Activated T-helper 1 cell treated with anti-CD3 and anti-CD28 coated beads, Interleukin-12 subunit alpha, Interleukin-12 subunit beta, Interleukin-2, Interleukin-4 antibody, amounts not matched to agents 30 ng/mL and 10 ng/mL and 1 ng/mL, durations not matched to agents 14 hours and 24 hours and 36 hours (primary cell): ENCODE measurements at regions not wholly inside any gene's neighbourhood (a gene's known extent, or its start where the extent isn't known, plus 50 kb on each side); places are given as distances from the start of the nearest gene placed in this dataset.

ENCODE experiments used
- DNase-seq: peaks from one replicate; pipeline ENCODE4 v3.0.0; 2021; ENCODE audit warnings: low spot score
- H3K27ac Mint-ChIP-seq: one replicate; pipeline ENCODE4 v1.8.0; 2021; ENCODE audit warnings: mild to moderate bottlenecking, mixed read lengths
- H3K27me3 Mint-ChIP-seq: one replicate; pipeline ENCODE4 v1.8.0; 2022; ENCODE audit warnings: mild to moderate bottlenecking, moderate library complexity, mixed read lengths; ENCODE audit not compliant: insufficient read depth
- H3K36me3 Mint-ChIP-seq: one replicate; pipeline ENCODE4 v1.8.0; 2021; ENCODE audit warnings: low read depth, mixed read lengths
- H3K4me1 Mint-ChIP-seq: one replicate; pipeline ENCODE4 v1.8.0; 2021; ENCODE audit warnings: low read depth, mixed read lengths
- H3K4me3 Mint-ChIP-seq: one replicate; pipeline ENCODE4 v1.8.0; 2021; ENCODE audit warnings: mild to moderate bottlenecking, moderate library complexity, mixed read lengths
- H3K9me3 Mint-ChIP-seq: one replicate; pipeline ENCODE4 v1.8.0; 2021; ENCODE audit warnings: mixed read lengths
- intact Hi-C: fragments of 100-400 bp; cut with micrococcal nuclease; formaldehyde crosslinking; loops from one replicate; pipeline ENCODE4 v1.15.1; 2024

DNA sequence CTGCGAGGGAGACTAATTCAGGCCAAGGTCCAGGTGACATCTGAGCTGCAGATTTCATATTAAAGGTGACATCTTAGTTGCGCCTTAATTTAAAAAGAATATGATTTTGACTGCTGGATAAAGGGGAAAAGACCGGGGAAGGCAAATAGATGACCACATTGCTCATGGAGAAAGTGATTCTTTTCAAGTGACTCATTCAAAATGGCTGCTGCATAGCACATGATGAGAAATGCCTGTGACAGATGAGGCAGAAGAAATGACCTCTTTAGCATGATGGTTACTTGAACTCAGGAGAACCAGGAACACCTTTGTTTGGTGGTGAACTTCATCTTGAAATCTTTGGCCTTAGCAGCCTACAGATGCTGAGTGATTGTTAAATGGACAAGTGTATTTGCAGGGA, 385.8 kb upstream of the TRIB2 start:
- H3K9me3 Mint-ChIP-seq: peaks cover 6% of the 10 kb centered on the region
- DNase-seq: no peak
- intact Hi-C loops: no loop called here
- H3K36me3 Mint-ChIP-seq: no peaks in the 10 kb centered on the region
- no peak overlapping the region for H3K4me3 Mint-ChIP-seq
- peaks cover 21% of the 10 kb centered on the region for H3K27me3 Mint-ChIP-seq
- no peak overlapping the region for H3K27ac Mint-ChIP-seq
- H3K4me1 Mint-ChIP-seq: peaks cover 5% of the 10 kb centered on the region

DNA sequence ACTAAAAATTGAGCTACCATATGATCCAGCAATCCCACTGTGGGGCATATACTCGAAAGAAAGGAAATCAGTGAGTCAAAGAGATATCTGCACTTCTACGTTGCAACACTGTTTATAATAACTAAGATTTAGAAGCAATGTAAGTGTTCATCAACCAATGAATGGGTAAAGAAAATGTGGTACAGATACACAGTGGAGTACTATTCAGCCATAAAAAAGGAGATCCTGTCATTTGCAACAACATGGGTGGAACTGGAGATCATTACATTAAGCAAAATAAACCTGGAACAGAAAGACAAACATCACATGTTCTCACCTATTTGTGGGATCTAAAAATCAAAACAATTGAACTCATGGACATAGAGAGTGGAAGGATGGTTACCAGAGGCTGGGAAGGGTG, 385.0 kb upstream of the TRIB2 start:
- Mint-ChIP-seq H3K27ac (no peak overlapping the region), H3K27me3 (peaks cover 19% of the 10 kb centered on the region), H3K4me1 (peaks cover 5% of the 10 kb centered on the region), H3K9me3 (peaks cover 6% of the 10 kb centered on the region), H3K36me3 (no peaks in the 10 kb centered on the region), H3K4me3 (no peak overlapping the region)
- intact Hi-C loops: no loop called here
- DNase-seq: no peak

DNA sequence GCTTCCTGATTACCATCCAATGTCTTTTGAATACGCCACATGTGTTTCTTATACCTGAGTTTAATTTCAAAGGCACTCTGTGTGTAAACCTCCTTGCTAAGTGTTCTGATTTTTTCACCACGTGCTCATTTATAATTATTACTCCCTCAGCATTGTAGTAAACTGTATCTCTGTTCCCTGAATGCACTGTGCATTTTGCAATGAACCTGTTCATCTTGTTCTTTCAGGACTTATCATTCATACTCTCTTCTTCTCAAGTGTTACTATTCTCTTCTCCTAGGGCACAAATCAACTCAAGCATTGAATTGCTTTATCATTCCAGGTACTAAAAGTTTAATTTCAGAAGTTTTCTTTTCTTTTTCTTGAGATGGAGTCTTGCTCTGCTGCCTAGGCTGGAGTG, 383.4 kb upstream of the TRIB2 start:
- Mint-ChIP-seq H3K9me3 (peaks cover 6% of the 10 kb centered on the region), H3K27ac (no peak overlapping the region), H3K4me1 (peaks cover 5% of the 10 kb centered on the region), H3K4me3 (no peak overlapping the region), H3K36me3 (no peaks in the 10 kb centered on the region), H3K27me3 (peaks cover 12% of the 10 kb centered on the region)
- DNase-seq: no peak
- intact Hi-C loops: no loop called here

DNA sequence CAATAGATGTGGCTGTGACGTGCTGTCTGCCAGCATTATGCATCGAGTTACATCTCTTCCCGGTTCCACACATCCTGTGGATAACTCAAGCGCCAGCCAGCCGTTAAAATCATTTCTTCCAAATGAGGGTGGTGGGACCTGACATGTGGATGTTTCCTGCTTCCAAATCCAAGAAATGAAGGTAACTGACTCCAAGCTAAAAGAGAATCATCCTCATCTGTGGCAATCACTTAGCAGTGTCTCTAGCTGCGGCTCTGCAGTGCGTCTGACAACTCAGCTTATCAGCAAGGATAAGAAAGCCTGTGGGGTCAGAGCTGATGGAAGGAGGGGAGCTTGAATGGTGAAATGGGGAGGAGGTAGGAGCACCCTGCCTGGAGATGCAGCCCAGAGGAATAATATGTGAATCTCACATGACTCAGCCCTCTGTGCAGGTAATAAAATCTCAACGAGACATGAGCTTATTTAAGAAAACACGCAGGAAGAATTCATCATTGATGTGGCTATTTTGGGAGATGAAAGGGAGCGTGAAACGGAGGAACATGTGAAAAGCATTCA, 382.2 kb upstream of the TRIB2 start:
- Mint-ChIP-seq H3K36me3 (no peaks in the 10 kb centered on the region), H3K27me3 (peaks cover 8% of the 10 kb centered on the region), H3K27ac (no peak overlapping the region), H3K9me3 (peaks cover 6% of the 10 kb centered on the region), H3K4me1 (peaks cover 5% of the 10 kb centered on the region), H3K4me3 (no peak overlapping the region)
- intact Hi-C loops: no loop called here
- DNase-seq: no peak

DNA sequence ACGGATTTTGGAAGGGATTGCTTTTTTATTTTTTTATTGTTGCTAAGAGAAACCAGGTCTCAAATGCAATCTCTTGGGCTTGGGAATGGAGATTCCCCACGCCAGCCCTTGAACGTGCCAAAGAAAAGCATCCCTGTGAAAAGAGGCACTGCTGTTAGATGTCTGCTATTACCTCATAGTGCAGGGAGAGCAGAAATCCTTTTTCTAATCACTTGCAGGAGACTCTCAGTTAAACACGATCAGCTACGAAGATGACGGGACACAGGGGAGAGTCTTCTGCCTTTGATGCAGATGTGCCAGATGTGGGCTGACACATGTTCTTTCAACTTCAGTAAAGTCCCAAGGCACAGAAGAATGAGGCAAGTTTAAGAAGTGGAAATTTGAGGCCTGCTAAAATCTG, 381.6 kb upstream of the TRIB2 start:
- no peak overlapping the region for H3K27ac Mint-ChIP-seq
- intact Hi-C loops: no loop called here
- no peaks in the 10 kb centered on the region for H3K36me3 Mint-ChIP-seq
- H3K4me1 Mint-ChIP-seq: peaks cover 5% of the 10 kb centered on the region
- H3K4me3 Mint-ChIP-seq: no peak overlapping the region
- DNase-seq: no peak
- H3K9me3 Mint-ChIP-seq: peaks cover 6% of the 10 kb centered on the region
- peaks cover 4% of the 10 kb centered on the region for H3K27me3 Mint-ChIP-seq

DNA sequence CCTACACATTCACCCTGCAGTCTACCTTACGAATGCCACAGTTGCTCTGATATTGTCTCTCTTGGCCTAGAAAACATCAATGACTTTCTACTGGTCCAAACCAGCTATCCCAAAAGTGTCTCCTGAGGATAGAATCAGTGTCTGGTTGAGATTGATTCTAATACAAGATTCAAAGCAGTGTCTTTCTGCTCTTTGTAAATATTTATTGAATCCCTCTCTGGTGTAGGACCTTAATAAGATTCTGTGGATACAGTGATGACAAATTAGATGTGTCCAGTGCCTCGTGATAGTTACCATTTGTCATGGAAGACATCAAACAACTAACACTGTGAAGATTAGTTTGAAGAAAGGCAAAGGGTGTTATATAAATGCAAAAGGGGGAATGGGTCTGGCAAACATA, 380.7 kb upstream of the TRIB2 start:
- H3K27me3 Mint-ChIP-seq: peaks cover 3% of the 10 kb centered on the region
- H3K4me3 Mint-ChIP-seq: no peak overlapping the region
- H3K9me3 Mint-ChIP-seq: peaks cover 6% of the 10 kb centered on the region

DNA sequence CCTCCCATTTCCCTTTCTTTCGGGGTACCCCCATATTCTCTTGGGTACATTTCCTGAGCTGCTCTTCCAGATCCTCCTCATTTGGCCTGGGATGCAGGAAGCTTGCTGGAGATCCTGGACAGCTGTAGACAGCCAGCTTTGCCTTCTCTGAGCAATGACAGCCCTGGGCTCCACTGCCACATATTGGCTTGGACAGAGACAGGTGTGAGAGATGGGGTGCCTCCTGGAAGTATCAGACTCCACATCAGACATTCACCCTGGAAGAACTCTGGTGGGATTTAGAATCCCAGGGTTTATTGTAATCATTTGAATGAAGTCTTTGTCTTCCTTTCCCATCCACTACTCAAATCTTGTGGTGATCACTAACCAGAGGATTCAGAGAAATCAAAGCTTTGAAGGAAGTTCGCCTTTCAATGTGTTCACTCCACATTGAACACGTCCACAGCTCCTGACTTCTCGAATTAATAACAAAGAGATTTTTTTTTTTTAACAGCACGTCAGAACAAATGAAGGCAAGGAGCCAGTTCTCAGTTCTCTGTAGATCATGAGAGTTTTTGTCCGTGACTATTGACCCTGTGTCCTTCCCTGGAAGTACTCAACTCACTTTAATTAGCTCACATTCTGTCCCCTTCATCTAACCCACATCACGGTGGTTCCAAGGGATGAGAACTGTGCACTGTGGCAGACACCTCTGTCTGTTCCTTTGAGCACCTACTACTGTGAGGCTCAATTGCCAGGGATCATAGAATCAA, 377.6 kb upstream of the TRIB2 start:
- Mint-ChIP-seq H3K4me3 (no peak overlapping the region), H3K27me3 (peaks cover 3% of the 10 kb centered on the region), H3K9me3 (no peaks in the 10 kb centered on the region), H3K36me3 (no peaks in the 10 kb centered on the region), H3K4me1 (peaks cover 5% of the 10 kb centered on the region), H3K27ac (no peak overlapping the region)
- DNase-seq: no peak
- intact Hi-C loops: no loop called here

More for the DNA sequence above, 380.7 kb upstream of the TRIB2 start:
- H3K27ac Mint-ChIP-seq: no peak overlapping the region
- intact Hi-C loops: no loop called here
- no peak for DNase-seq
- peaks cover 5% of the 10 kb centered on the region for H3K4me1 Mint-ChIP-seq
- H3K36me3 Mint-ChIP-seq: no peaks in the 10 kb centered on the region

DNA sequence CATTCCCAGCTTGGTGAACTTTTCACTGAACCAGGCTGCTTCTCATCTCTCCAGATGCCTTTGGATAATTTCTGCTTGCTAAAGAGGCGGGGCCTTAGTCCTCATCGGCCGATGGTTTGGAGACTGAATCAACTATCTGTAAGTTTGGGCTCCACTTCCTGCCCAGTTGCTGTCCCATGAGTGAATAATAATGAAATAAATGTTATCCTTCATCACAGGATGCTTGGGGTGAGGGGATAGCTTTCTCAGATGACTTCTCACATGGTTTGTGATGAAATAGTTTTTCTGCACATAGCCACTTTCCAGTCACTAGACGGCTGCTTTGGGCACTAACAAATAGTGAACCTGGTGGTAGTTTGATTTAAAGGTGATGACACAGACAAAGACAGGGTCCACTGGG, 376.6 kb upstream of the TRIB2 start:
- peaks cover 5% of the 10 kb centered on the region for H3K9me3 Mint-ChIP-seq
- H3K4me1 Mint-ChIP-seq: no peaks in the 10 kb centered on the region
- no peak overlapping the region for H3K27ac Mint-ChIP-seq
- no peak overlapping the region for H3K4me3 Mint-ChIP-seq
- H3K36me3 Mint-ChIP-seq: no peaks in the 10 kb centered on the region
- no peak for DNase-seq
- peaks cover 5% of the 10 kb centered on the region for H3K27me3 Mint-ChIP-seq
- intact Hi-C loops: no loop called here

DNA sequence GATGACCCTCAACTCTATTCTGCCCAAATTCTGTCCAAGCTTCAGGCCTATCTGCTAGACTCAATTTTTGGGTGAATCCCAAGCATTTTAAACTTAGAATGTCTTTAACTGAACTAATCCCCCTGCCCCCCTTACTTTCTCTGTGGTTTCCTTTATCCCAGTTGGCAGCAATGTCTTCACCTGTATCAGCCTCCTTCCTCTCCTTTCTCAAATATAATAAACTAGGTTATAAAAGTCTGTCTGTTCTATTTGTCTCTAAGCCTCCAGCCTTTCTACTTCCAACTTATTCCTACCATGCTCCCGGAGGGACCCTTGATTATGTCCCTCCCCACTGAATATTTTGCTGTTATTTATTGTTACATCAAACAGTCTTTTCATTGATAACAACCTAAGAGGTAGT, 375.5 kb upstream of the TRIB2 start:
- H3K27me3 Mint-ChIP-seq: peaks cover 5% of the 10 kb centered on the region
- DNase-seq: no peak
- no peaks in the 10 kb centered on the region for H3K36me3 Mint-ChIP-seq
- no peaks in the 10 kb centered on the region for H3K4me1 Mint-ChIP-seq
- peaks cover 10% of the 10 kb centered on the region for H3K9me3 Mint-ChIP-seq
- intact Hi-C loops: no loop called here
- H3K4me3 Mint-ChIP-seq: no peak overlapping the region
- no peak overlapping the region for H3K27ac Mint-ChIP-seq

DNA sequence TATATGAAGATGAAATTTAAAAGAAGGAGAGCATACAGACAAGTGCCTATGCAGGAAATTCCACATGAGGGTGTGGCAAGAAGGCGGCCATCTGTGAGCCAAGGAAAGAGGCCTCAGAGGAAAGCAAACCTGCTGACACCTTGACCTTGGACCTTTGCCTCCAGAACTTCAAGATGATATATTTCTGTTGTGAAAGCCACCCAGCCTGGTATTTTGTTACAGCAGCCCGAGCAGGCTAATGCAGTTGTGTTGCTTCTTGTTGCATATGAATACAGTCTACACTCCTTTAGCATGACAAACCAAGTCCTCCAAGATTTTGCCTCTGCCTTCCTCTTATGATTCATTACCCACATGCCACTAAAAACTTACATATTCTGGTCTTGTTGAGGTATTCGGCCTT, 374.8 kb upstream of the TRIB2 start:
- H3K27ac Mint-ChIP-seq: no peak overlapping the region
- intact Hi-C loops: no loop called here

DNA sequence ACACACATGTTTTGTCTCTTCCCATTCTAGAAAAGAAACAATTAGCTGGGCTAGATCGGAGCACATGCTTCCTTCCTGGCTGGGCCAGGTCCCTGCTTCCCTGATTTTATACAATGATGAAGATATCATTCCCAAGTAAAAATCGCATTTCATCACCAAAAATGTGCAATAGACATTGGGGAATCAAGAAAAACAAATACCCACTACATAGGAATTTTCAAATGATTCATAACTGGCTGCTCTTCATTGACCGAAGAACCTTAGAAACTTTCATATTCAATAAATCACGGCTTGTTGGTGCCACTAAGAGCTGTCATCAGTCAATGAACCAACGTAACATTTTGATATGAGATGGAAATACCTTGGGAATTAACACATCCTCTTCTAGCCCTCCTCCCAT, 373.6 kb upstream of the TRIB2 start:
- H3K9me3 Mint-ChIP-seq: peaks cover 10% of the 10 kb centered on the region
- H3K27ac Mint-ChIP-seq: no peak overlapping the region
- no peak overlapping the region for H3K4me3 Mint-ChIP-seq
- no peak for DNase-seq
- intact Hi-C loops: no loop called here
- no peaks in the 10 kb centered on the region for H3K4me1 Mint-ChIP-seq
- peaks cover 5% of the 10 kb centered on the region for H3K27me3 Mint-ChIP-seq
- H3K36me3 Mint-ChIP-seq: no peaks in the 10 kb centered on the region

More for the DNA sequence above, 374.8 kb upstream of the TRIB2 start:
- Mint-ChIP-seq H3K9me3 (peaks cover 10% of the 10 kb centered on the region), H3K4me1 (no peaks in the 10 kb centered on the region), H3K4me3 (no peak overlapping the region), H3K36me3 (no peaks in the 10 kb centered on the region), H3K27me3 (peaks cover 5% of the 10 kb centered on the region)
- DNase-seq: no peak

DNA sequence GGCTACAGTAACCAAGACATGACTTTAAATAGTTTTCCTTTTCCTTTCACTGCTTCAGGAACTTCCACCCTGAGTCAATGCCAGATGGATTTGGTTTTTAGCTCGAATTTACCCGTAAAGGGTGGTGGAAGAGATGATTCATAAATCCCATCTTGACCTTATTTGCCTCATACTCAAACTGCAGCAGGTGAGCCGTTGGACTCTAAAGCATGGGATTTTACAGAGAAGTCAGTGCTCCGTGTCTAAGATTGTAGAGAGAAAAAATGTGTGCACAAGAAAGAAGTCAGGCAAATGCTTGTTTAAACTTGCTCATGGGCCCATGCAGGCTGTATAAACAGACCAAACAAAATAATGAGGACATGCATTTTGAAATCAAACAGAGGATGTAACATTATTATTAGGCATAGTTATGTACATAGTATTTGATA, 369.7 kb upstream of the TRIB2 start:
- Mint-ChIP-seq H3K4me3 (no peak overlapping the region), H3K27me3 (peaks cover 8% of the 10 kb centered on the region), H3K4me1 (no peaks in the 10 kb centered on the region), H3K36me3 (peaks cover 1% of the 10 kb centered on the region), H3K27ac (no peak overlapping the region), H3K9me3 (peaks cover 10% of the 10 kb centered on the region)
- DNase-seq: no peak
- intact Hi-C loops: no loop called here

DNA sequence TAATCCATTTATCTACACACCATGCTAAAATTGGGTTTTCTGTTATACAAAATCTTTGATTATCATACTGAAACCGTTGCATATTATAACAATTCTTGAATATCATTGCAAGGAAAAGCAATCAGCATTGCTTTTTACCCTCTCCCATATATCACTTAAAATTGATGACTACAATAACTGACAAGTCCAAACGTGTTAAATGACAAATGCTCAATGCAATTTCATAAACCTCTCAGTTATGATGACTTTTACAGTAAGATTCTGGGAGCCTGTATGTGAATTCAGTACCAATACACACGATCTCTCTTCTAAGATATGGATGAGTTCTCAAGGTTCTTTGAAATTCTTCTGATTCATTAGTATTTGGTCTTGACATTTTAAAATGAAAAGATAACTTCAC, 368.5 kb upstream of the TRIB2 start:
- Mint-ChIP-seq H3K27me3 (peaks cover 8% of the 10 kb centered on the region), H3K9me3 (peaks cover 10% of the 10 kb centered on the region), H3K27ac (no peak overlapping the region), H3K4me3 (no peak overlapping the region), H3K4me1 (no peaks in the 10 kb centered on the region), H3K36me3 (peaks cover 1% of the 10 kb centered on the region)
- intact Hi-C loops: no loop called here
- DNase-seq: no peak

DNA sequence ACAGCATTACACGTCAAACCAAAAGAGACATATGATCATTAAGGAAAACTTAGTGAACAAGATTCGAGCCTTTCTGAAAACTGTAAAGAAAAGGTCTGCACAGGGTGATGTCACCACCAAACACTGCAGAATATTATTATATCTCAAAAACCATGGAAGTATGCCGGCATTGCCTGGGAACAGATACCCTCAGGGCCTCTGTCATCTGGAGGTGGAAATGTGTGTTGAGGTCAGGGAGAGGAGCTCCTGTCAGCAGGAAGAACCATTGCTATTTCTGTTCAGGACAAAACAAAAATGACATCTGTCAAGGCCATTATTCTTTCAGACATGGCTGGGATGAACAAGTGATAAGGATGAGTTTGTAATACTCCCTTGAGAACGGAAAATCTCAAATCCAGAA, 365.9 kb upstream of the TRIB2 start:
- Mint-ChIP-seq H3K9me3 (peaks cover 1% of the 10 kb centered on the region), H3K36me3 (peaks cover 1% of the 10 kb centered on the region), H3K4me1 (no peaks in the 10 kb centered on the region), H3K4me3 (no peak overlapping the region), H3K27ac (no peak overlapping the region), H3K27me3 (peaks cover 8% of the 10 kb centered on the region)
- DNase-seq: no peak
- intact Hi-C loops: no loop called here
